ENCODE measurements at regions not wholly inside any gene's neighbourhood (a gene's known extent, or its start where the extent isn't known, plus 50 kb on each side); places are given as distances from the start of the nearest gene placed in this dataset.

DNA sequence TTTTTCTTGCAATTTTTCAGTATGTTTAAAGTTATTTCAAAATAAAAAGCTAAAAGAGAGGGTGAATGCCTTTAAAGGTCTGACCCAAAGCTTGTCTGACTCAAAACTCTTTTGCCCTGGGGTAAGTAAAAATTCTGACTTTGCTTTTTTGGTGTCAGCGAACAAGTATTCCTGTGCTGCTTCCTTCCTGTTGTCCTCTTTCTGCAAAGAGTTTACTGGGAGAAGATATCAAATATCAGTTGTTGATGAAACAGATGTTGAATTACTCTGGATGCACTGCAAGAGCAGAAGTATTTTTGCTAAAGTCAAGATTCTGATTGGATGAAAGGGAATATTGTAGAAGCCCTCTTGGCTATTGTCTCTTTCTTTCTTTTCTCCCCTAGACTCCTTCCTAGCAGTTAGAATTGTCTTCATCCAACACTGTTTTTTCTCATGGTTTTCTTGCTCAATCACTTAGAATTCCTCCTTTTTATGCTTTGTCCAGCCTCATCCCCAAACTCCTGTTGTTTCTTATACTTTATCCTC lies 62.0 kb downstream of the DACT1 start:
- TF ChIP-seq, protein P1, sequence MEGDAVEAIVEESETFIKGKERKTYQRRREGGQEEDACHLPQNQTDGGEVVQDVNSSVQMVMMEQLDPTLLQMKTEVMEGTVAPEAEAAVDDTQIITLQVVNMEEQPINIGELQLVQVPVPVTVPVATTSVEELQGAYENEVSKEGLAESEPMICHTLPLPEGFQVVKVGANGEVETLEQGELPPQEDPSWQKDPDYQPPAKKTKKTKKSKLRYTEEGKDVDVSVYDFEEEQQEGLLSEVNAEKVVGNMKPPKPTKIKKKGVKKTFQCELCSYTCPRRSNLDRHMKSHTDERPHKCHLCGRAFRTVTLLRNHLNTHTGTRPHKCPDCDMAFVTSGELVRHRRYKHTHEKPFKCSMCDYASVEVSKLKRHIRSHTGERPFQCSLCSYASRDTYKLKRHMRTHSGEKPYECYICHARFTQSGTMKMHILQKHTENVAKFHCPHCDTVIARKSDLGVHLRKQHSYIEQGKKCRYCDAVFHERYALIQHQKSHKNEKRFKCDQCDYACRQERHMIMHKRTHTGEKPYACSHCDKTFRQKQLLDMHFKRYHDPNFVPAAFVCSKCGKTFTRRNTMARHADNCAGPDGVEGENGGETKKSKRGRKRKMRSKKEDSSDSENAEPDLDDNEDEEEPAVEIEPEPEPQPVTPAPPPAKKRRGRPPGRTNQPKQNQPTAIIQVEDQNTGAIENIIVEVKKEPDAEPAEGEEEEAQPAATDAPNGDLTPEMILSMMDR (IDR thresholded peaks at IDR 0.05; ENCODE audit: poor library complexity, severe bottlenecking) = no peak
- TF ChIP-seq SMC3 (conservative IDR thresholded peaks at IDR 0.05; ENCODE audit: poor library complexity) = no peak
- no peak for TF ChIP-seq EZH2 (IDR thresholded peaks at IDR 0.05; ENCODE audit: borderline replicate concordance, insufficient read depth, low read length, poor library complexity, severe bottlenecking)
- no peak for TF ChIP-seq EP300 (conservative IDR thresholded peaks at IDR 0.05; ENCODE audit: poor library complexity, severe bottlenecking)
- TF ChIP-seq, protein P2, sequence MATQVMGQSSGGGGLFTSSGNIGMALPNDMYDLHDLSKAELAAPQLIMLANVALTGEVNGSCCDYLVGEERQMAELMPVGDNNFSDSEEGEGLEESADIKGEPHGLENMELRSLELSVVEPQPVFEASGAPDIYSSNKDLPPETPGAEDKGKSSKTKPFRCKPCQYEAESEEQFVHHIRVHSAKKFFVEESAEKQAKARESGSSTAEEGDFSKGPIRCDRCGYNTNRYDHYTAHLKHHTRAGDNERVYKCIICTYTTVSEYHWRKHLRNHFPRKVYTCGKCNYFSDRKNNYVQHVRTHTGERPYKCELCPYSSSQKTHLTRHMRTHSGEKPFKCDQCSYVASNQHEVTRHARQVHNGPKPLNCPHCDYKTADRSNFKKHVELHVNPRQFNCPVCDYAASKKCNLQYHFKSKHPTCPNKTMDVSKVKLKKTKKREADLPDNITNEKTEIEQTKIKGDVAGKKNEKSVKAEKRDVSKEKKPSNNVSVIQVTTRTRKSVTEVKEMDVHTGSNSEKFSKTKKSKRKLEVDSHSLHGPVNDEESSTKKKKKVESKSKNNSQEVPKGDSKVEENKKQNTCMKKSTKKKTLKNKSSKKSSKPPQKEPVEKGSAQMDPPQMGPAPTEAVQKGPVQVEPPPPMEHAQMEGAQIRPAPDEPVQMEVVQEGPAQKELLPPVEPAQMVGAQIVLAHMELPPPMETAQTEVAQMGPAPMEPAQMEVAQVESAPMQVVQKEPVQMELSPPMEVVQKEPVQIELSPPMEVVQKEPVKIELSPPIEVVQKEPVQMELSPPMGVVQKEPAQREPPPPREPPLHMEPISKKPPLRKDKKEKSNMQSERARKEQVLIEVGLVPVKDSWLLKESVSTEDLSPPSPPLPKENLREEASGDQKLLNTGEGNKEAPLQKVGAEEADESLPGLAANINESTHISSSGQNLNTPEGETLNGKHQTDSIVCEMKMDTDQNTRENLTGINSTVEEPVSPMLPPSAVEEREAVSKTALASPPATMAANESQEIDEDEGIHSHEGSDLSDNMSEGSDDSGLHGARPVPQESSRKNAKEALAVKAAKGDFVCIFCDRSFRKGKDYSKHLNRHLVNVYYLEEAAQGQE (IDR thresholded peaks at IDR 0.05; ENCODE audit: borderline replicate concordance) = no peak
- TF ChIP-seq TAF1 (IDR thresholded peaks at IDR 0.05; ENCODE audit: low read depth) = no peak
- no peak for TF ChIP-seq POLR2AphosphoS5 (IDR thresholded peaks at IDR 0.05)
- TF ChIP-seq RAD21 (conservative IDR thresholded peaks at IDR 0.05) = no peak
